Activated CD4-positive, alpha-beta memory T cell treated with anti-CD3 and anti-CD28 coated beads for 36 hours (primary cell): ENCODE measurements at regions not wholly inside any gene's neighbourhood (a gene's known extent, or its start where the extent isn't known, plus 50 kb on each side); places are given as distances from the start of the nearest gene placed in this dataset.

Experiments
- CTCF ChIA-PET: fragments of 350-600 bp; sonication (Branson Sonifier 250); formaldehyde crosslinking; loops from one replicate; lab custom pipeline; 2021; ENCODE audit warnings: antibody characterized with exemption, inconsistent platforms; lab: Charles Lee
- POLR2A ChIA-PET: fragments of 350-600 bp; sonication (Branson Sonifier 250); formaldehyde crosslinking; loops from one replicate; lab custom pipeline; 2021; ENCODE audit warnings: antibody characterized with exemption; lab: Charles Lee
- DNase-seq: peaks from one replicate; pipeline ENCODE4 v3.0.0-alpha.2; 2020
- H3K27ac Mint-ChIP-seq: one replicate; pipeline ENCODE4 v1.8.0; 2021; ENCODE audit warnings: mixed read lengths
- H3K27me3 Mint-ChIP-seq: one replicate; pipeline ENCODE4 v1.8.0; 2021; ENCODE audit warnings: mixed read lengths
- H3K36me3 Mint-ChIP-seq: one replicate; pipeline ENCODE4 v1.8.0; 2021; ENCODE audit warnings: mixed read lengths
- H3K4me1 Mint-ChIP-seq: one replicate; pipeline ENCODE4 v1.8.0; 2021; ENCODE audit warnings: low read depth, mixed read lengths
- H3K4me3 Mint-ChIP-seq: one replicate; pipeline ENCODE4 v1.8.0; 2021; ENCODE audit warnings: mild to moderate bottlenecking, mixed read lengths
- H3K9me3 Mint-ChIP-seq: one replicate; pipeline ENCODE4 v1.8.0; 2021; ENCODE audit warnings: mixed read lengths
- intact Hi-C: fragments of 100-400 bp; cut with micrococcal nuclease; formaldehyde crosslinking; loops from one replicate; pipeline ENCODE4 v1.15.1; 2023

- CTCF ChIA-PET: interaction anchor here (4.3 kb wide), 1 partner anchor 12 kb away, joined by 17 read pairs; no protein-coding TSS in a partner anchor
- H3K27me3 Mint-ChIP-seq: no peaks in the 10 kb centered on the region
- H3K9me3 Mint-ChIP-seq: peaks cover 35% of the 10 kb centered on the region
- H3K4me1 Mint-ChIP-seq: peaks cover 6% of the 10 kb centered on the region
- no peak overlapping the region for H3K4me3 Mint-ChIP-seq
- POLR2A ChIA-PET: no interaction called here
- H3K27ac Mint-ChIP-seq: no peak overlapping the region
- intact Hi-C loops: no loop called here
- peaks cover 25% of the 10 kb centered on the region for H3K36me3 Mint-ChIP-seq
- DNase-seq: no peak
These were observed 115.4 kb upstream of the TAB2 start for GRCh38 chr6:149202100-149202499.

GRCh38 chr6:149202952-149203351 lies 114.6 kb upstream of the TAB2 start:
- ChIA-PET POLR2A (no interaction called here), CTCF (no interaction called here)
- Mint-ChIP-seq H3K4me1 (peaks cover 4% of the 10 kb centered on the region), H3K9me3 (peaks cover 27% of the 10 kb centered on the region), H3K27ac (no peak overlapping the region), H3K4me3 (no peak overlapping the region), H3K27me3 (no peaks in the 10 kb centered on the region), H3K36me3 (peaks cover 19% of the 10 kb centered on the region)
- DNase-seq: no peak
- intact Hi-C loops: no loop called here

- DNase-seq: no peak
- ChIA-PET POLR2A (no interaction called here), CTCF (interaction anchor here (0.7 kb wide), 1 partner anchor 13 kb away, joined by 3 read pairs; no protein-coding TSS in a partner anchor)
- Mint-ChIP-seq H3K27me3 (no peaks in the 10 kb centered on the region), H3K9me3 (peaks cover 23% of the 10 kb centered on the region), H3K36me3 (peaks cover 19% of the 10 kb centered on the region), H3K27ac (no peak overlapping the region), H3K4me1 (peaks cover 4% of the 10 kb centered on the region), H3K4me3 (no peak overlapping the region)
- intact Hi-C loops: no loop called here
These were observed 114.0 kb upstream of the TAB2 start for GRCh38 chr6:149203509-149203908.

- Mint-ChIP-seq H3K9me3 (peaks cover 4% of the 10 kb centered on the region), H3K27ac (no peak overlapping the region), H3K27me3 (no peaks in the 10 kb centered on the region), H3K36me3 (no peaks in the 10 kb centered on the region), H3K4me3 (no peak overlapping the region), H3K4me1 (peaks cover 23% of the 10 kb centered on the region)
- DNase-seq: no peak
- intact Hi-C loops: no loop called here
- ChIA-PET POLR2A (no interaction called here), CTCF (interaction anchor here (0.8 kb wide), 1 partner anchor 25 kb away, joined by 3 read pairs; no protein-coding TSS in a partner anchor)
These were observed 109.3 kb upstream of the TAB2 start for GRCh38 chr6:149208134-149208601.

GRCh38 chr6:149209871-149210775 lies 107.4 kb upstream of the TAB2 start:
- H3K9me3 Mint-ChIP-seq: peaks cover 4% of the 10 kb centered on the region
- intact Hi-C loops: loop anchor here (2.0 to 10.0 kb wide), 6 partner anchors 19 to 375 kb away; no protein-coding TSS in a partner anchor
- H3K27me3 Mint-ChIP-seq: no peaks in the 10 kb centered on the region
- no peak overlapping the region for H3K4me3 Mint-ChIP-seq
- peak; percentile 42 for DNase-seq
- no peaks in the 10 kb centered on the region for H3K36me3 Mint-ChIP-seq
- no peak overlapping the region for H3K27ac Mint-ChIP-seq
- ChIA-PET POLR2A (interaction anchor here (0.6 to 1.3 kb wide), 3 partner anchors 9 to 187 kb away, joined by 3 read pairs; no protein-coding TSS in a partner anchor), CTCF (interaction anchor here (1.7 kb wide), 1 partner anchor 20 kb away, joined by 4 read pairs; no protein-coding TSS in a partner anchor)
- peaks cover 21% of the 10 kb centered on the region for H3K4me1 Mint-ChIP-seq

GRCh38 chr6:149211046-149211571 lies 106.4 kb upstream of the TAB2 start:
- POLR2A ChIA-PET: interaction anchor here (0.9 to 1.6 kb wide), 4 partner anchors 8 to 108 kb away, joined by 3 to 8 read pairs (median 4); partner anchors contain the start of gene TAB2

GRCh38 chr6:149212206-149212605 lies 105.3 kb upstream of the TAB2 start:
- no peaks in the 10 kb centered on the region for H3K27me3 Mint-ChIP-seq

More at GRCh38 chr6:149211046-149211571, 106.4 kb upstream of the TAB2 start:
- Mint-ChIP-seq H3K4me3 (peak overlapping the region; percentile 53), H3K27me3 (no peaks in the 10 kb centered on the region), H3K9me3 (peaks cover 4% of the 10 kb centered on the region), H3K4me1 (peaks cover 22% of the 10 kb centered on the region), H3K27ac (no peak overlapping the region), H3K36me3 (no peaks in the 10 kb centered on the region)
- CTCF ChIA-PET: interaction anchor here (0.6 to 1.7 kb wide), 3 partner anchors 21 to 318 kb away, joined by 3 to 4 read pairs (median 3); no protein-coding TSS in a partner anchor
- peak; percentile 54 for DNase-seq
- intact Hi-C loops: loop anchor here (2.0 to 10.0 kb wide), 6 partner anchors 20 to 376 kb away; no protein-coding TSS in a partner anchor

GRCh38 chr6:149212892-149213801 lies 104.4 kb upstream of the TAB2 start:
- Mint-ChIP-seq H3K27me3 (no peaks in the 10 kb centered on the region), H3K4me3 (no peak overlapping the region), H3K4me1 (peaks cover 36% of the 10 kb centered on the region), H3K9me3 (peaks cover 4% of the 10 kb centered on the region), H3K36me3 (no peaks in the 10 kb centered on the region), H3K27ac (no peak overlapping the region)
- peak; percentile 78 for DNase-seq
- intact Hi-C loops: loop anchor here (1.0 to 10.0 kb wide), 9 partner anchors 21 to 378 kb away; no protein-coding TSS in a partner anchor
- ChIA-PET POLR2A (interaction anchor here (0.7 to 2.5 kb wide), 16 partner anchors 17 to 181 kb away, joined by 3 to 13 read pairs (median 5); no protein-coding TSS in a partner anchor), CTCF (interaction anchor here (0.7 to 1.2 kb wide), 4 partner anchors 37 to 131 kb away, joined by 3 read pairs; no protein-coding TSS in a partner anchor)

More at GRCh38 chr6:149212206-149212605, 105.3 kb upstream of the TAB2 start:
- ChIA-PET POLR2A (interaction anchor here (0.7 to 2.5 kb wide), 13 partner anchors 18 to 181 kb away, joined by 3 to 13 read pairs (median 5); partner anchors contain the start of gene TAB2), CTCF (interaction anchor here (1.2 to 1.7 kb wide), 2 partner anchors 65 to 316 kb away, joined by 3 read pairs; no protein-coding TSS in a partner anchor)
- H3K9me3 Mint-ChIP-seq: peaks cover 4% of the 10 kb centered on the region
- no peak overlapping the region for H3K27ac Mint-ChIP-seq
- peak; percentile 27 for DNase-seq
- peak overlapping the region; percentile 34 for H3K4me3 Mint-ChIP-seq
- intact Hi-C loops: loop anchor here (1.0 to 10.0 kb wide), 9 partner anchors 22 to 377 kb away; no protein-coding TSS in a partner anchor
- no peaks in the 10 kb centered on the region for H3K36me3 Mint-ChIP-seq
- peaks cover 28% of the 10 kb centered on the region for H3K4me1 Mint-ChIP-seq

GRCh38 chr6:149213829-149214228 lies 103.7 kb upstream of the TAB2 start:
- no peaks in the 10 kb centered on the region for H3K27me3 Mint-ChIP-seq
- POLR2A ChIA-PET: interaction anchor here (1.0 to 2.5 kb wide), 9 partner anchors 21 to 181 kb away, joined by 3 to 13 read pairs (median 5); no protein-coding TSS in a partner anchor
- no peaks in the 10 kb centered on the region for H3K36me3 Mint-ChIP-seq
- CTCF ChIA-PET: interaction anchor here (0.7 to 0.9 kb wide), 2 partner anchors 37 to 132 kb away, joined by 3 read pairs; no protein-coding TSS in a partner anchor
- DNase-seq: no peak
- H3K4me3 Mint-ChIP-seq: no peak overlapping the region
- H3K9me3 Mint-ChIP-seq: peaks cover 4% of the 10 kb centered on the region
- H3K4me1 Mint-ChIP-seq: peaks cover 43% of the 10 kb centered on the region
- H3K27ac Mint-ChIP-seq: no peak overlapping the region
- intact Hi-C loops: loop anchor here (2.0 to 10.0 kb wide), 7 partner anchors 73 to 379 kb away; no protein-coding TSS in a partner anchor

- no peaks in the 10 kb centered on the region for H3K9me3 Mint-ChIP-seq
- no peaks in the 10 kb centered on the region for H3K27me3 Mint-ChIP-seq
- intact Hi-C loops: loop anchor here (10.0 kb wide), 2 partner anchors 288 to 382 kb away; no protein-coding TSS in a partner anchor
- ChIA-PET CTCF (interaction anchor here (0.7 to 1.6 kb wide), 2 partner anchors 26 to 215 kb away, joined by 3 to 7 read pairs; no protein-coding TSS in a partner anchor), POLR2A (interaction anchor here (2.0 kb wide), 1 partner anchor 184 kb away, joined by 6 read pairs; no protein-coding TSS in a partner anchor)
- peaks cover 32% of the 10 kb centered on the region for H3K4me1 Mint-ChIP-seq
- no peak overlapping the region for H3K4me3 Mint-ChIP-seq
- H3K36me3 Mint-ChIP-seq: no peaks in the 10 kb centered on the region
- DNase-seq: no peak
- no peak overlapping the region for H3K27ac Mint-ChIP-seq
These were observed 101.1 kb upstream of the TAB2 start for GRCh38 chr6:149216459-149216858.
